NT2/D1 (cell line): ENCODE measurements at regions not wholly inside any gene's neighbourhood (a gene's known extent, or its start where the extent isn't known, plus 50 kb on each side); places are given as distances from the start of the nearest gene placed in this dataset.
A peak's percentile ranks its signal among the peaks of the same experiment; 100 is the strongest.

Source experiments
- DNase-seq: peaks from one replicate; pipeline ENCODE4 v3.0.0-alpha.2; 2011; ENCODE audit warnings: low read depth, low spot score
- H3K27me3 ChIP-seq: 2 replicates; pipeline ENCODE4 v1.6.0; 2011; ENCODE audit warnings: mild to moderate bottlenecking; ENCODE audit not compliant: insufficient read length, insufficient read depth
- H3K36me3 ChIP-seq: 2 replicates; pipeline ENCODE4 v1.6.1; 2011; ENCODE audit warnings: mild to moderate bottlenecking, low read length, mixed read lengths; ENCODE audit not compliant: insufficient read depth, insufficient read length
- H3K4me1 ChIP-seq: 2 replicates; pipeline ENCODE4 v1.5.1; 2011; ENCODE audit not compliant: insufficient read depth, insufficient read length
- H3K4me3 ChIP-seq: 2 replicates; pipeline ENCODE4 v1.5.1; 2011; ENCODE audit warnings: low read depth; ENCODE audit not compliant: insufficient read length
- H3K9ac ChIP-seq: 2 replicates; pipeline ENCODE4 v1.6.0; 2011; ENCODE audit warnings: low read depth; ENCODE audit not compliant: insufficient read length
- H3K9me3 ChIP-seq: 2 replicates; pipeline ENCODE4 v1.5.1; 2011; ENCODE audit warnings: mild to moderate bottlenecking, low read length; ENCODE audit not compliant: insufficient read depth
- SUZ12 ChIP-seq: IDR thresholded peaks from 2 replicates; pipeline ENCODE4 v1.6.1; 2011; ENCODE audit not compliant: insufficient read length, insufficient read depth; ENCODE audit errors: extremely low read depth
- YY1 ChIP-seq: IDR thresholded peaks from 2 replicates; pipeline ENCODE4 v1.6.1; 2011; ENCODE audit not compliant: insufficient read length, insufficient read depth
- ZNF274 ChIP-seq: IDR thresholded peaks from 2 replicates; pipeline ENCODE4 v1.6.1; 2011; ENCODE audit warnings: mild to moderate bottlenecking, low read depth, low read length

- no peaks in the 10 kb centered on the region for H3K36me3 ChIP-seq
- peaks cover 14% of the 10 kb centered on the region for H3K4me1 ChIP-seq
- no peak overlapping the region for H3K4me3 ChIP-seq
- H3K9ac ChIP-seq: no peak overlapping the region
- no peak for TF ChIP-seq YY1
- no peak for TF ChIP-seq ZNF274
- no peak for TF ChIP-seq SUZ12
- peaks cover 11% of the 10 kb centered on the region for H3K27me3 ChIP-seq
- no peak for DNase-seq
- H3K9me3 ChIP-seq: no peaks in the 10 kb centered on the region
These were observed 129.2 kb downstream of the HSD17B3 start for GRCh38 chr9:96172797-96173196.

- peaks cover 10% of the 10 kb centered on the region for H3K4me1 ChIP-seq
- no peak overlapping the region for H3K4me3 ChIP-seq
- peaks cover 18% of the 10 kb centered on the region for H3K27me3 ChIP-seq
- TF ChIP-seq YY1 (no peak), SUZ12 (no peak), ZNF274 (no peak)
- no peaks in the 10 kb centered on the region for H3K36me3 ChIP-seq
- DNase-seq: no peak
- no peaks in the 10 kb centered on the region for H3K9me3 ChIP-seq
- no peak overlapping the region for H3K9ac ChIP-seq
These were observed 130.2 kb downstream of the HSD17B3 start for GRCh38 chr9:96171728-96172127.

GRCh38 chr9:96169901-96170300 is 132.1 kb downstream of the HSD17B3 start:
- peaks cover 10% of the 10 kb centered on the region for H3K4me1 ChIP-seq
- H3K27me3 ChIP-seq: peaks cover 18% of the 10 kb centered on the region
- no peak overlapping the region for H3K9ac ChIP-seq
- no peak for DNase-seq
- no peaks in the 10 kb centered on the region for H3K36me3 ChIP-seq
- H3K4me3 ChIP-seq: no peak overlapping the region
- TF ChIP-seq SUZ12: no peak
- TF ChIP-seq YY1: no peak
- no peak for TF ChIP-seq ZNF274
- H3K9me3 ChIP-seq: no peaks in the 10 kb centered on the region

- TF ChIP-seq YY1 (no peak), SUZ12 (no peak), ZNF274 (no peak)
- H3K4me3 ChIP-seq: no peak overlapping the region
- H3K9me3 ChIP-seq: peaks cover 2% of the 10 kb centered on the region; the same call in 1 of the 2 replicates
- peak; percentile 65 for DNase-seq
- peaks cover 18% of the 10 kb centered on the region for H3K27me3 ChIP-seq
- H3K36me3 ChIP-seq: no peaks in the 10 kb centered on the region
- peak overlapping the region; percentile 66 for H3K9ac ChIP-seq
- peaks cover 11% of the 10 kb centered on the region for H3K4me1 ChIP-seq
These were observed 132.5 kb downstream of the HSD17B3 start for GRCh38 chr9:96169484-96169883.

- DNase-seq: no peak
- TF ChIP-seq YY1: no peak
- TF ChIP-seq ZNF274: no peak
- no peak for TF ChIP-seq SUZ12
- Histone ChIP-seq H3K4me3 (no peak overlapping the region), H3K36me3 (no peaks in the 10 kb centered on the region), H3K9ac (peak overlapping the region; percentile 66), H3K4me1 (peaks cover 14% of the 10 kb centered on the region), H3K9me3 (peaks cover 8% of the 10 kb centered on the region; the same call in 1 of the 2 replicates), H3K27me3 (peaks cover 18% of the 10 kb centered on the region)
These were observed 133.1 kb downstream of the HSD17B3 start for GRCh38 chr9:96168882-96169281.

- no peak for DNase-seq
- Histone ChIP-seq H3K27me3 (peaks cover 15% of the 10 kb centered on the region), H3K36me3 (no peaks in the 10 kb centered on the region), H3K9ac (no peak overlapping the region), H3K4me3 (no peak overlapping the region), H3K9me3 (peaks cover 11% of the 10 kb centered on the region; the same call in 1 of the 2 replicates), H3K4me1 (peaks cover 14% of the 10 kb centered on the region)
- no peak for TF ChIP-seq SUZ12
- no peak for TF ChIP-seq ZNF274
- TF ChIP-seq YY1: no peak
These were observed 135.0 kb downstream of the HSD17B3 start for GRCh38 chr9:96167011-96167410.

GRCh38 chr9:96164268-96164683 is 137.7 kb downstream of the HSD17B3 start:
- no peak overlapping the region for H3K9ac ChIP-seq
- no peaks in the 10 kb centered on the region for H3K36me3 ChIP-seq
- TF ChIP-seq SUZ12 (no peak), YY1 (no peak), ZNF274 (no peak)
- H3K4me1 ChIP-seq: peaks cover 14% of the 10 kb centered on the region
- H3K9me3 ChIP-seq: peaks cover 11% of the 10 kb centered on the region; the same call in 1 of the 2 replicates
- H3K27me3 ChIP-seq: peaks cover 15% of the 10 kb centered on the region
- no peak for DNase-seq
- no peak overlapping the region for H3K4me3 ChIP-seq

- Histone ChIP-seq H3K4me3 (no peak overlapping the region), H3K4me1 (peaks cover 10% of the 10 kb centered on the region), H3K27me3 (peaks cover 11% of the 10 kb centered on the region), H3K9me3 (peaks cover 11% of the 10 kb centered on the region; the same call in 1 of the 2 replicates), H3K36me3 (no peaks in the 10 kb centered on the region), H3K9ac (no peak overlapping the region)
- TF ChIP-seq YY1 (no peak), SUZ12 (no peak), ZNF274 (no peak)
- DNase-seq: no peak
These were observed 138.3 kb downstream of the HSD17B3 start for GRCh38 chr9:96163712-96164111.
